M059J (cell line): ENCODE measurements at regions not wholly inside any gene's neighbourhood (a gene's known extent, or its start where the extent isn't known, plus 50 kb on each side); places are given as distances from the start of the nearest gene placed in this dataset.

Source experiments
- DNase-seq: peaks from one replicate; pipeline ENCODE4 v3.0.0-alpha.2; 2012; ENCODE audit warnings: low read depth

DNA sequence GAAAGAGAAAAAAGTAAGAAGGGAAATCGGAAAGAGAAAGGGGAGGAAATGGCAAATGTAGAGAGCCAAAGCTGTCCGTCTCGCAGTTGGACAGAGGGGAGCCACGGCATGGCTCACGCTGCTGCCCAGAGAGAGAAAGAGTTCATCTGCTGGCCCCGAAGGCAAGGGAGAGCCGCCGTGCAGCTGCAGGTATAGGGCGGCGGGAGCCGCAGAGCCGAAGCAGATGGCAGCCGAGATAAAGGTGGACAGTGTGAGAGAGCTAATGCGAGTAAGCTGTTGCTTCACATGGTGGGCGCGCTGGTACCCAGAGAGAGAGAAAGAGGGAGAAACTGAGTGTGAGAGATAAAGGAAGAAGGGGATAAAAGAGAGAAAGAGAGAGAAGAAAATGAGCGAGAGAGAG lies 188.4 kb upstream of the PPP1R26 start:
- no peak for DNase-seq

DNA sequence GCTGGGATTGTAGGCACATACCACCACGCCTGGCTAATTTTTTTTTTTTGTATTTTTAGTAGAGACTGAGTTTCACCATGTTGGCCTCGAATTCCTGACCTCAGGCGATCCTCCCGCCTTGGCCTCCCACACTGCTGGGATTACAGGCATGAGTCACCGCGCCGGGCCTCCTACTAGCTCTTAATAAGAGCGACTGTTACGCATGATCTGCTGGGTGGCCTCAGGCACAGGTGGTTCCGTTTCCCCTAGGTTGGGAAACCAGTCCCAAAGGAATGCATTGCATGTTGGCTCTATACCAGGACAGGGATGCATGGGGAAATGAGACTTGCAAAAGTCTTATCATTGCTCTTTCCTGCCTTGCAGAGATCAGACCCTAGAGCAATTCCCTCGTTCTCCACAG lies 184.7 kb upstream of the PPP1R26 start:
- DNase-seq = peak; percentile 49

DNA sequence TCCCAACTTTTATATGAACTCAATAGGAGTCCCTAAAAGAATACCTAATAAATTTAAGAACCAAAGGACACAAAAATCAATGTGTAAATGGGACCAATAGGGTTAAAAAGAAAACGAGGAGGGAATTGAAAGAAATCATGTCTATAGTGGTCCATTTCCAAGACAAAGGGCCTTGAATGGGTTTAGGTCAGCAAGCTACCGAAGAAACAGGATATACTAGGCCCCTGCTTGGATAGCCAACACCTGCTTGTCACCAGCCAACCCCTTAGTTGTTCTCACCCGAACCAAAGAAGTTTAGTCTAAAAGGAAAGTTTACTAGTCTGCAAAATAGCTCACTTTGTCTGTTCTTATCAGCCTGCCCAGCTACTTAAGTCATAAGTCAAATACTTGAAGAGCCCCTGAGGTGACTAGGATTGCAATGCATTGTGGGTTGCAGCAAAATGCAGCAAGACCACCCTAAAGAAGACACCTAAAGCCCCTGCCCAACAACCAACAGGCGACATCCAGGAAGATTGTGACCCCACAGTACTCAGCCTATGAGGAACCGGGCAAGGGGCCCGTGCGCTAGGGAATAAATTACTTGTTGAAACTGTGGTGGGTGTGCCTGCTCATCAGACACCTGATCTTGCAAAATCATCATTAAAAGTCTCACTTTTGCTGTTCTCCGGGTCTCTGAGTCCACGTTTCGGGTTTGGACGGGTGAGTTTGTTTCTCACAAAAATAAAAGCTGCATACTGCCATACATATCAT lies 183.9 kb upstream of the PPP1R26 start:
- no peak for DNase-seq

DNA sequence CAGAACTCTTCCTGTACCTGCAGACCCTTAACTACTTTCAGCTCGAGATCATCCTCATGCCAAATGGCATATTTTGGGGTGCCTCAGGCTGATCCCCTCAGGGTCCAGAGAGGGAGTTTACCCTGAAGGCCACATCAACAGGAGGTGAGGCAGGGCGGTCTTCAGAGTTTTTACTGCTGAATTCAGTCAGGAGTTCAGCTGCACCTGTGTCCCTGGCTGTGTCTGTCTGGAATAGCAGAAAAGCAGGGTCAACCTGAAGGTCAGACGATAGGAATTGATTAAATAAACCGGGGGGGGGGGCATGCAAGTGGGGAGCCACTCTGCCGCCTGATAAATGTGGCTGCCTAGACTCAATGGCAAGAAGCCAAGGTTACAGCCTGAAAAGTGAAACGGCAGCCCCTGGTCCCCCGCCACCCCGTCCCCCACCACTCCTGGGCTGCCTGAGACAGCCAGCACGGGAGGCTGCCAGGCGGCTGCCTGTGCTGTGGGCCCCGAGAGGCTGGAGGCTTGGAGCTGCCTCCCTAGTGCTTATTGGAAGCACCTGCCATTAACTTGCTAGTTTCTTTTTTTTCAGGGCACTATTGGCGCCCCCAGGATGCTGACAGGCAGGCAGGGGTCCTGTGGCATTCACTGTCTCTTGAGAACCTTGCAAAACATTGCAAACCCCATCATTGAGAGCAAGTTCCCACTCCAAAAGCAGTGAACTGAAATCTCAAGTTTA lies 182.7 kb upstream of the PPP1R26 start:
- no peak for DNase-seq

DNA sequence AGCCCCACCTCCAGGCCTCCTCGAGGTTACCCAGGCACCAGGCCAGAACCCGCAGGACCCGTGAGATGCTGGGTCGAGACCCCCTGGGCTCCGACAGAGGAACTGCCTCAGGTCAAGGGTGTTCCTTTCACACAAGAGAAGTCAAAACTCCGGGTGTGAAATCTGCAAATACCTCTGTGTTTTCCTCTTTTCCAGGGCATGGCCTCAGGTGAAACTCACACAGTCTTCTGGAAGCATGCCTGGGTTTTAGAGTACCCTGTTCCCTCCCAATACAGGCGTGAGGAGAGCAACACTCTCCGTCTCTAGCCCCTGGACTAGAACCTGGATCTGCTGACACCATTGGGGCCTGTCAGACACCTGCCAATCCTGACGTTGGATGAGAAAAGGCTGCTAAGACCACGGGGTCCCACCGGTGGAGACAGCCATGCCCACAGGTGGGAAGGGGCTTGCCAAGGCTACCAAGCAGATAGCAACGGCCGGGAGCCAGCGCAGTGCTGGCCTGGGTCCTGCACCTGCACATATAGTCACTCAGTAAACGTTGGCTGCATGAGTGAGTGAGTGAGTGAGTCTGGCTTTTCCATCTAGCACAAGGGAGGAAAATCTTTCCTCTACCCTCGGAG lies 182.0 kb upstream of the PPP1R26 start:
- no peak for DNase-seq

DNA sequence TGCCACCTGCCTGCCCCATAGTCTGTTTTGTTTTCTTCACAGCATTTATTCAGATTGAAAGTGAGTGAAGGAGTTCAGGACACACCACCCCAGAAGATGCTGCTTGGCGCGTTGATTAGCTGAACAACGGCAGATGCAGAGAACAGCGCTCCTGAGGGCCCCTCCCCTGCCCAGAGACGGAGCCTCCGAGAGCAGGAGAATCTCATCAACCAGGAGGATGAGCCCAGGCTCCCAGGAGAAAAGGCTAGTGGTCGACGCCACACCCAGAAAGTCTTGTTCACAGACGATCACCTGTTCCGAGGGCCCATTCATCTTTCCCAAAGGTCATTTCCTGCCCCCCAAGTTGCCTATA lies 180.4 kb upstream of the PPP1R26 start:
- DNase-seq = no peak

DNA sequence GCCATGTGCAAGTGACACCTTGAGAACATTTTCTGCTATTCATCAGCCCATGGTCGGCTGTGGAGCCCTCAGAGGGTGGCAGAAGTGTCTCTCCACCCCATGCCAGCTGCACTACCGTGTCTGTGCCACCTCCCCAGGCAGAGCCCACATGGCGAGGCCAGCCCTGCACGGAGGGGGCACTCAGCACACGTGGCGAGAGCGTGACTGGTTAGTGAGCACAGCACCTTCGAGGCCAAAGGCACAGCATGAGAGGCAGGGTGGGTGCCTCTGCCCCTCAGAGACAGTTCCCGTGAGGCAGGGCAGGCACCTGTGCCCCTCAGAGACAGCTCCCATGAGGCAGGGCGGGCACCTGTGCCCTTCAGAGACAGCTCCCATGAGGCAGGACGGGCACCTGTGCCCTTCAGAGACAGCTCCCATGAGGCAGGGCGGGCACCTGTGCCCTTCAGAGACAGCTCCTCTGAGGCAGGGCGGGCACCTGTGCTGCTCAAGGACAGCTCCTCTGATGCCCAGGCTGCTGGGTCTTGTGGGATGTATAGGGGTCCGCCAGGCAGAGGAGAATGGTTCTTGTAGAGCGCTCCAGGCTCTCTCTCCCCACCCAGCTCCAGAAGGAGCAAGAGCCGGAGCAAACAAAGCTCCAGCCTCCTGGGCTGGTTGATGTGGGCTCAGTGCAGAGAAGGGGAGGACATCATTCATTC lies 179.8 kb upstream of the PPP1R26 start:
- no peak for DNase-seq

DNA sequence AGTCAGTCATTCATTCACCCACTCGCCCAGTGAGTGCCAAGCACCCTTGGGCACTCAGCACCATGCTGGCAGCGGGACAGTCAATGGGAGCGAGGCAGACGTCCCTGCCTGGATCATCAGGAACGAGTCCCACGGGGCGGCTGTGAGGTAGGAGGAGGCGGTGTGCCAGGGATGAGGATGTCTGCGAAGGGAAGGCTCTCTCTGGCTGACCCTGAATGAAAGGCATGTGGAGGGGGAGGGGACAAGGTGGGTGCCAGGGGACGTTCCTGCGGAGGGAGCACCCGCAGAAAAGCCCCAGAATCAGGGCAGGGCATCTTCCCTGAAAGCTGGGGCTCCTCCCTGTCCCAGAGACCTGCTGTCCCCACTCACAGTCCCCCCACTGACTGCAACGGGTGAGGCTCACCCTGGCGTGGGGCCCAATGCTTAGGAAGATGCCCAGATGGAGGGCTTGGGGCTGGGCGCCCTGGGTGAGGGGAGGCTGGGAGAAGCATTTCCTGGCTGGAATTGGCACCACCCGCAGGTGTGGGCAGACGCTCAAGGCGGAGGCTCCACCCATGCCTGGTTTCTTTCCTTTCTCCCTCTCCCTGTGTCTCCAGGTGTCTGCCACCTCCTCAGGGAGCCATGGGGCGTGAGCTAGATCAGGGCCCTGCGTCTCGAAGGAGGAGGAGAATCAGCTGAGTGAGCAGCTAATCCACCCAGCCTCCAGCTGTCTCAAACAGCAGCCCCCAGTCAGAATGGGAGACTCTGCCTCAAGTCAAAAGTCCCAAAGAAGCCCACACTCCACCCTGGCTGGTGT lies 179.0 kb upstream of the PPP1R26 start:
- DNase-seq = no peak

DNA sequence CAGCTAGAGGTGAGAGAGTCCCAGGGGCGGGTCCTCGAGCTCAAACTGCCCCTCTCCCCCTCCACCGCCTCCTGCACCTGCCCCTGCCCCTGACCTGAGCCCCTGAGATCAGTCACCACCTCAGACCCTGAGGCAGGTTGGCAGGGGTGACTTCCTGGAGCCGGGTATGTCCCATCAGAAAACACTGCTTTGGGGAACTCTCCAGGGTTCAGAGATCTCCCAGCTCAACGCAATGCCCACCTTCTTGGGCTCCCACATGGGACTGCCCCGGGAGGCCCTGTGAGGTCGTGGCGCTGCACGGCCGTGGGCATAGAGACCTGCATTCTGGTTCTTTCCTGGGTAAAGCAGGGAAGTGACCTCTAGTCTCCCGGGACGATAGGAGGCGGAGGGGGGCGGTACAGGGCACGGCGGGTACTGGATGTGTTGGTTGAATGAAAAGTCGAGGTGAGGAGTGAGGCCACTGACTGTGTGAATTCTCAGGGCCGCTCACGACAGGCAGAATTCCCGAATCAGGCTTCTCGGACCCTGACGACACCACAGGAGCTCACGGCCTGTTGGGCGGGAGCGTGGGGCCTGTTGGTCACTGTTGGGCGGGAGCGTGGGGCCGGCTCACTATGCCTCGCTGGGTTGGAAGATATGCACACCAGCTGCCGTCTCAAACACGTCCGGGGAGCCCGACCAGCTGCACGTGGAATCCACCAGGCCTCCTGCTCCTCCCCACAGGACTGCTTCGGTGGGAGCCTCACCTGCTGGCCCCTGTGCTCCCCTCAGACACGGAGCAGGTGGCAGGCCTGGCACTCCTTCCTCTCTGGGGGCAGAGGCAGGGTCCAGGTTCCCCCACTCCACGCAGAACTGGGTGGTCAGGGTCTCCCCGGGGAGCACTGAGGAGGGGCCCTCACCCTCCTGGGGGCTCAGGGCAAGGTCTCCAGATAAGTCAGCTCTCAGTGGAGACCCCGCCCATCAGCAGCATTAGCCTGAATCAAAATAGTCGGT lies 178.0 kb upstream of the PPP1R26 start:
- no peak for DNase-seq

DNA sequence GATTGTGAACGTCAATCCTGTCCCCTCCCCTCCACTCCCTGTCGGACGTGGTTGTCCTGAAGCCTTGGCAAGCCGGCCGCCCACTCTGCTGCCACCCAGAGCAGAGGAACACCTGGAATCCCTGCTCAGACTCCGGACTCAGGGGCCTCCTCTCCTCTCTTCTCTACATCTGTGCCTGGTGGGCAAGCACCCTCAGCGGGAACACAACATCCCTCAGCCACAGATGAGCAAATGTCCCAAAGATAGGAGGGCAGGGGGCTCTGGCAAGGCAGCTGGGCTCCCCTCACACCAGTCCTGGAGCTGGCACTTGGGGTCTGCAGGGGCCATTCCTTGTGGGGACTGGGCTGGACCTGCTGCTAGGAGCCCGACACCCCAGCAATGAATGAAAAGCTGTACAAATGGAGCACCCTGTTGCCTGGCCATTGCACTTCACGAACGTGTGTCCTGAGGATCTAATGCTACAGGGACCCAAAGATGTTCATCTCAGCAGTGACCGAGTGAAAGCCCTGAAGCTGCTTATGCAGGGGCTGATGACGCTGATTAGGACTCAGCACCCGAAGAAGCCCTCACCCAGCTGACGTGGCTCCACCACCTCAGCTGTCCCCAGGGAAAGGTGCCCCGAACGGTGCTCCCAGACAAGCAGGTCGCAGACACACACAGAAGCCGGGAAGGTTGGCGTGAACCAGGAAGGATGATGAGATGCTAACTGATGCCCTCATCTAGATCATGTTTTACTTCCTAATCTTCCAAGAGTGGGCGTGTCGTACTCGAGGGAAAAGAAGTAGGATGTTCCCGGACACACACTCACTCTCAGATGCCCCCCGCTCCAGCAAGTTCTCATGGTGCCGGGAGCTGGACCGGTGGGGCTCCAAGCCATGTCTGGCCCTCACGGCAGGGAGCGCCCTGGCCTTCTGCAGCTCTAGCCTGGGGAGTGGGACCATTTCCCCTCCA lies 177.0 kb upstream of the PPP1R26 start:
- DNase-seq = no peak

DNA sequence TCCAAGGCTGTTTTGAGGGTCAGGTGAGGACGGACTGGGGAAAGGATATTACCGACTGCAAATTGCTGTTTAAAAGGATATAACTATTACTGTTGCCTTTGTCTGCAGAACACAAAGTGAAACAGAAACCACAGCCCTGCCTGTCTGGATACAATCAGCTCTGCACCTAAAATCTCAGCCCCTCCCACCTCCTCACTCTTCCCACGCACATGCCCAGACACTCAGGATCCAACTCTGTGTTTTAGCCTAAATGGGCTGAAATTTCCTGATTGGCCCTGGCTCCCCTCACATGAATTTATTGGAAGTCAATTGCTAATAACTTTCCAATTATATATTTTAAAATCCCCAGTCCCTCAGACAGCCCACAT lies 176.3 kb upstream of the PPP1R26 start:
- no peak for DNase-seq

DNA sequence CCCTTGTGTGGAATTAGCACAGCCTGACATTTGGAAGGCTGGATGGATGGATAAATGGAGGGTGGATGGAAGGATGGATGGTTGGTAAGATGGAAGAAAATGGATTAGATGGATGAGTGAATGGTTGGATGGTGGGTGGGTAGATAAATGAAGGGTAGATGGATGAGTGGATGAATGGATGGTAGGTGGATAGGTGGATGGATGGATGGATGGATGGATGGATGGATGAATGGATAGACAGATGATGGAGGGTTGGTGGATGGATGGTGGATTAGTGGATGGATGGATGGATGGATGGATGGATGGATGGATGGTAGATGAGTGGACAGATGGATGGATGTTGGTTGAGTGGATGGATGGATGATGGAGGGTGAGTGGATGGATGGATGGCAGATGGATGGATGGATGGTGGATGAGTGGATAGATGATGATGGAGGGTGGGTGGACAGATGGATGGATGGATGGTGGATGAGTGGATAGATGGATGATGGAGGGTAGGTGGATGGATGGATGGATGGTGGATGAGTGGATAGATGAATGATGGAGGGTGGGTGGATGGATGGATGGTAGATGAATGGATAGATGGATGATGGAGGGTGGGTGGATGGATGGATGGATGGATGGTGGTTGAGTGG lies 175.6 kb upstream of the PPP1R26 start:
- DNase-seq = no peak

DNA sequence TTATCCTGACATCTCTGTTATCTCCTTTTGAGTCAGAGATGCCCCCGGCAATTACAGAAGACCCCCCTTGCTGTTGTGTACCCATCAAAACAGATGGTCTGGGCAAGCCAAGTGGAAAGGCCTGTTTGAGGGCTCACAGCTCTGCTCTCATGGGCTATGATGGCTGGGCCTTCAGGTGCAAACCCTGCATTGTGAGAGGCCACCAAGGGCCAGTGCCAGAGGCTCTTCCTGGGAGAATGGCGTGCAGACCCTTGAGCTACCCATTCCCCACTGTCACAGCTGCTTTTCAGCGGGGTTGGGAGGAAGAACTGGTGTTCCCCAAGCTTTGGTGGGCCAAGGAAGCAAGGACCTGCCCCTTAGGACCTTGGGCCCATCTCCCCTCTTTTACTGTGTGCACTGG lies 174.7 kb upstream of the PPP1R26 start:
- no peak for DNase-seq

DNA sequence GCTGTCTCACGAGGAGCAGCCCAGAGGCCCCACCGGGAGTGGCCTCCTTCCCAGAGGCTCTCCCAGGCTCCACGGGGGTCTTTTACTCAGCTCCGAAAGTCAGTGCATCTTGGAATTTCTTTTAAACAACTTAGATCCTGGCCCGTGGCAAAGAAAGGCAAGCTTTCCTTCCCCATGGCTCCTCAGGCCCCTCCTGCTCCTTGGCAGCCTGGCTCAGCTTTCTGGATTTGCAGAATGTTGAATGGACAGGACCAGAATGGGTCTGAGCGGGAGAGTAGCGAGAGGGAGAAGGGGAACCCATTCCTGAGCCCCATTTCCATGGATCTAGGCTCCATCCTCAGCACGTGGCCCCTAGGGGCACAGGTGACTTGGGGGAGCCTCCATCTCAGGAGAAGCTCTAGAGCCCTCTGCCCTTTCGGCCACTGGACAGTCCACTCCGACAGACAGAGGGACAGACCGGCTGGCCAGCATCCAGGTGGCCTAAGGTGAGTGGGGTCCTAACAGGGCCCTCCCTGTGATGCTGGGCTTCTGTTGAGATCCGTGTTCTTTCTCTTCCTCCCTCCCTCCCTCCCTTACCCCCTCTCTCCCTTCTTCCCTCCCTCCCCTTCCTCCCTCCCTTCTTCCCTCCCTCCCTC lies 173.9 kb upstream of the PPP1R26 start:
- no peak for DNase-seq

DNA sequence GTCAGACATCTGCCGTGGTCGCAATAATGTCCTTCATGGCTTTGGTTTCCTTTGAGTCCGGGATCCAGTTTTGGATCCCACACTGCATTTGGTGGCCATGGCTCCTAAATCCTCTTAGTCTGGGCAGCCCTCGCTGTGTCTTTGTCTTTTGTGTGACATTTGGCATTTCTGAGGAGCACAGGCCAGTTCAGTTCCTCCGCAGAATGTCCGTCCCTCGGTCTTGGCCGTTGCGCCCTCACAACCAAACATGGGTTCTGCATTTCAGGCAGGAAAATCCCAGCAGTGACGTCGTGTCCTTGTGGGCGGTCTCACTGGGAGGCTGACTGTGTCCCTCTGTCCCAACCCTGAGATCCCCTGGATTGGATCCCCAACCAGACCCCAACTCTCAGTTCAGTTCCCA lies 172.9 kb upstream of the PPP1R26 start:
- no peak for DNase-seq

DNA sequence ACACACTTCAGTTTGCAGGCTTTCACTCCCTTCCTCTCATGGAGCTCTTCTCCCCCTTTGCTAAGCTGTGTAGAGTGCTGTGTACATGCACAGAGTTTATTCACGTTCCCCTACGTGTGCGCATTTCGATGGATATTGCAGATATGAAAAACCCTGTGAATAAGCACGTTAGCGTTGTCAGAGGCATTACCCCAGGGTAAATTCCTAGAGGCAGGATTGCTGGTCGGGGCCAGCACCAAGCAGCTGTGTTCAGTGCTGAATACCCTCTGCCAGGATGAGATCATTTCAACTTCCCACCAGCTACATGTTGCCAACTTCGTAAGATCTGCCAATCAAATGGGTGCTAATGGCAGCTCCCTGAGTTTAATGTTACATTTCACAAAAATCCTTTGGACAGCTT lies 172.3 kb upstream of the PPP1R26 start:
- DNase-seq = no peak

DNA sequence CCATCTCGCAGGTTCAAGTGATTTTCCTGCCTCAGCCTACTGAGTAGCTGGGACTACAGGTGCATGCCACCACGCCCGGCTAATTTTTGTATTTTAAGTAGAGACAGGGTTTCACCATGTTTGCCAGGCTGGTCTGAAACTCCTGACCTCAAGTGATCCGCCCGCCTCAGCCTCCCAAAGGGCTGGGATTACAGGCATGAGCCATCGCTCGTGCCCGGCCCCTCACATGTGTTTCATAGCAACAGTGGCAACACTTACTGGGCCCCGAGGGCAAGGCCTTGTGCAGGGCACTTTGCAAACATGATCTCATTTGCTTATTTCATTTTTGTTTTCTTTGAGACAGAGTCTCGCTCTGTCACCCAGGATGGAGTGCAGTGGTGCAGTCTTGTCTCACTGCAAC lies 171.7 kb upstream of the PPP1R26 start:
- peak; percentile 26 for DNase-seq
